ENCODE measurements at regions not wholly inside any gene's neighbourhood (a gene's known extent, or its start where the extent isn't known, plus 50 kb on each side); places are given as distances from the start of the nearest gene placed in this dataset.

DNA sequence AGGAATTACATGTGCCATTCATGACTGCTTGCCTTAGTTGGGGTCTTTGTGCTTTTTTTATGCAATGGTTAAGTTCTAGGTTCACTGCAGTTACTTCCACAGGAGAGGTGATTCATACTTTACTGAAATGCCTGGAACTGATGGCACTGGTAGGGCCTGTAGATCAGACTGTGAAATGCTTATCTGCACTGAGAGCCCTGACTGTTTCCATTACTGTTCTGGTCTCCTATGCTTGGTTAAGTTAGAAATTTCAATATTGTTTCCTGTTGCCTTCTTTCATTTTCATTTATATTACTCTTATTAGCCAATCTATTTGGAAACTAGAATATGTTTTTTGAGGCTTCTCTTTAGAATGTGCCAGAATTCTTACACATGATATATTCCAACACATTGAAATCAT is 484.1 kb upstream of the SEMA6A start:
- ChIA-PET CTCF (no interaction called here), SMC1A (ENCODE audit: uncharacterized antibody, unreplicated experiment) (no interaction called here), POLR2A (no interaction called here), RAD21 (ENCODE audit: unreplicated experiment) (no interaction called here)
- in situ Hi-C loops (cut with MboI) (no loop called here), intact Hi-C loops (cut with micrococcal nuclease; ENCODE audit: unreplicated experiment) (no loop called here)
- Histone ChIP-seq H2AFZ (ENCODE audit: control insufficient read depth, low read depth, low read length) (no peak overlapping the region), H3K9me3 (replicated peaks; ENCODE audit: control insufficient read depth, insufficient read depth, low read length) (no peaks in the 10 kb centered on the region), H4K20me1 (ENCODE audit: control insufficient read depth, insufficient read depth) (no peaks in the 10 kb centered on the region), H3K36me3 (ENCODE audit: control insufficient read depth in 2 of 2, insufficient read depth in 2 of 2, low read length in 1 of 2) (no peaks in the 10 kb centered on the region), H3K4me2 (ENCODE audit: control insufficient read depth, insufficient read depth) (no peak overlapping the region), H3K27ac (ENCODE audit: control insufficient read depth, insufficient read depth) (no peak overlapping the region), H3K9ac (ENCODE audit: control insufficient read depth, insufficient read depth, low read length) (no peak overlapping the region), H3K4me3 (no peak overlapping the region), H3K4me1 (ENCODE audit: control insufficient read depth, insufficient read depth, low read length) (no peaks in the 10 kb centered on the region), H3K79me2 (ENCODE audit: control insufficient read depth, insufficient read depth, low read length) (no peaks in the 10 kb centered on the region), H3K27me3 (replicated peaks in 1 of 2; ENCODE audit: control insufficient read depth in 2 of 2, insufficient read depth in 2 of 2, low read length in 1 of 2) (no peaks in the 10 kb centered on the region)
- DNase-seq (ENCODE audit: low read depth, low spot score) (no peak), FAIRE-seq (no peak), ATAC-seq (no peak)
- no TSS peak for BruUV-seq (replicated peaks)
- no peak for TF ChIP-seq SP1 (IDR thresholded peaks at IDR 0.05; ENCODE audit: low read depth, low read length)
- no peak for TF ChIP-seq NR2C1 (IDR thresholded peaks at IDR 0.05)
- no peak for TF ChIP-seq SUZ12 (IDR thresholded peaks at IDR 0.05; ENCODE audit: unreplicated experiment)

DNA sequence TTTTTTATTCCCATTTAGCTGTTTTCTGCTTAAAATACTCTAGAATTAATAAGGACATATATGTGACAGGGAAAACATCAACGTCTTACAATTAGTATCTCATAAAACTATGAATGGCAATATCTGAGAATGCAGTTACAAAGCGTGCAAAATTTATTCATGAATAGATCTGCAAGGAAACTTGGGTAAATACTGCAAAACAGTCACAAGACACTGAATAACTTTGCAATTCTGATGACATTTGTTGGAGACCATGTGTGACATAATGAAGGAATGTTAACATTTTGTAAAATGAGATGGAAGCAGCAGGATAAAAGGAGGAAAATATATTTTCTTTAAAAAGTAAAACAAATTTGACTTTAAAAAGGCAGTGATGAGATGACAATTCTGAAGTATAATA is 480.9 kb upstream of the SEMA6A start:
- Histone ChIP-seq H3K4me2 (ENCODE audit: control insufficient read depth, insufficient read depth) (no peak overlapping the region), H4K20me1 (ENCODE audit: control insufficient read depth, insufficient read depth) (no peaks in the 10 kb centered on the region), H3K4me3 (no peak overlapping the region), H3K36me3 (ENCODE audit: control insufficient read depth in 2 of 2, insufficient read depth in 2 of 2, low read length in 1 of 2) (no peaks in the 10 kb centered on the region), H3K4me1 (ENCODE audit: control insufficient read depth, insufficient read depth, low read length) (no peaks in the 10 kb centered on the region), H3K27me3 (replicated peaks in 1 of 2; ENCODE audit: control insufficient read depth in 2 of 2, insufficient read depth in 2 of 2, low read length in 1 of 2) (no peaks in the 10 kb centered on the region; a peak in 1 of 4 replicates), H3K9me3 (replicated peaks; ENCODE audit: control insufficient read depth, insufficient read depth, low read length) (no peaks in the 10 kb centered on the region), H3K9ac (ENCODE audit: control insufficient read depth, insufficient read depth, low read length) (no peak overlapping the region), H2AFZ (ENCODE audit: control insufficient read depth, low read depth, low read length) (no peak overlapping the region), H3K27ac (ENCODE audit: control insufficient read depth, insufficient read depth) (no peak overlapping the region), H3K79me2 (ENCODE audit: control insufficient read depth, insufficient read depth, low read length) (no peaks in the 10 kb centered on the region)
- DNase-seq (ENCODE audit: low read depth, low spot score) (no peak), FAIRE-seq (no peak), ATAC-seq (no peak)
- no TSS peak for BruUV-seq (replicated peaks)
- ChIA-PET POLR2A (no interaction called here), RAD21 (ENCODE audit: unreplicated experiment) (no interaction called here), SMC1A (ENCODE audit: uncharacterized antibody, unreplicated experiment) (no interaction called here), CTCF (no interaction called here)
- intact Hi-C loops (cut with micrococcal nuclease; ENCODE audit: unreplicated experiment) (no loop called here), in situ Hi-C loops (cut with MboI) (no loop called here)
- 33% methylated on average over 2 of the region's 2 CpGs for WGBS (ENCODE audit: insufficient coverage, insufficient replicate concordance, low lambda C conversion rate, missing lambda C conversion rate)
- TF ChIP-seq, protein P1, sequence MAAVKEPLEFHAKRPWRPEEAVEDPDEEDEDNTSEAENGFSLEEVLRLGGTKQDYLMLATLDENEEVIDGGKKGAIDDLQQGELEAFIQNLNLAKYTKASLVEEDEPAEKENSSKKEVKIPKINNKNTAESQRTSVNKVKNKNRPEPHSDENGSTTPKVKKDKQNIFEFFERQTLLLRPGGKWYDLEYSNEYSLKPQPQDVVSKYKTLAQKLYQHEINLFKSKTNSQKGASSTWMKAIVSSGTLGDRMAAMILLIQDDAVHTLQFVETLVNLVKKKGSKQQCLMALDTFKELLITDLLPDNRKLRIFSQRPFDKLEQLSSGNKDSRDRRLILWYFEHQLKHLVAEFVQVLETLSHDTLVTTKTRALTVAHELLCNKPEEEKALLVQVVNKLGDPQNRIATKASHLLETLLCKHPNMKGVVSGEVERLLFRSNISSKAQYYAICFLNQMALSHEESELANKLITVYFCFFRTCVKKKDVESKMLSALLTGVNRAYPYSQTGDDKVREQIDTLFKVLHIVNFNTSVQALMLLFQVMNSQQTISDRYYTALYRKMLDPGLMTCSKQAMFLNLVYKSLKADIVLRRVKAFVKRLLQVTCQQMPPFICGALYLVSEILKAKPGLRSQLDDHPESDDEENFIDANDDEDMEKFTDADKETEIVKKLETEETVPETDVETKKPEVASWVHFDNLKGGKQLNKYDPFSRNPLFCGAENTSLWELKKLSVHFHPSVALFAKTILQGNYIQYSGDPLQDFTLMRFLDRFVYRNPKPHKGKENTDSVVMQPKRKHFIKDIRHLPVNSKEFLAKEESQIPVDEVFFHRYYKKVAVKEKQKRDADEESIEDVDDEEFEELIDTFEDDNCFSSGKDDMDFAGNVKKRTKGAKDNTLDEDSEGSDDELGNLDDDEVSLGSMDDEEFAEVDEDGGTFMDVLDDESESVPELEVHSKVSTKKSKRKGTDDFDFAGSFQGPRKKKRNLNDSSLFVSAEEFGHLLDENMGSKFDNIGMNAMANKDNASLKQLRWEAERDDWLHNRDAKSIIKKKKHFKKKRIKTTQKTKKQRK (IDR thresholded peaks at IDR 0.05; ENCODE audit: low read depth, low read length): no peak
- TF ChIP-seq, protein P2, sequence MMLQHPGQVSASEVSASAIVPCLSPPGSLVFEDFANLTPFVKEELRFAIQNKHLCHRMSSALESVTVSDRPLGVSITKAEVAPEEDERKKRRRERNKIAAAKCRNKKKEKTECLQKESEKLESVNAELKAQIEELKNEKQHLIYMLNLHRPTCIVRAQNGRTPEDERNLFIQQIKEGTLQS (IDR thresholded peaks at IDR 0.05; ENCODE audit: borderline replicate concordance, extremely low read depth, low read depth, low read length): no peak
- TF ChIP-seq, protein P3, sequence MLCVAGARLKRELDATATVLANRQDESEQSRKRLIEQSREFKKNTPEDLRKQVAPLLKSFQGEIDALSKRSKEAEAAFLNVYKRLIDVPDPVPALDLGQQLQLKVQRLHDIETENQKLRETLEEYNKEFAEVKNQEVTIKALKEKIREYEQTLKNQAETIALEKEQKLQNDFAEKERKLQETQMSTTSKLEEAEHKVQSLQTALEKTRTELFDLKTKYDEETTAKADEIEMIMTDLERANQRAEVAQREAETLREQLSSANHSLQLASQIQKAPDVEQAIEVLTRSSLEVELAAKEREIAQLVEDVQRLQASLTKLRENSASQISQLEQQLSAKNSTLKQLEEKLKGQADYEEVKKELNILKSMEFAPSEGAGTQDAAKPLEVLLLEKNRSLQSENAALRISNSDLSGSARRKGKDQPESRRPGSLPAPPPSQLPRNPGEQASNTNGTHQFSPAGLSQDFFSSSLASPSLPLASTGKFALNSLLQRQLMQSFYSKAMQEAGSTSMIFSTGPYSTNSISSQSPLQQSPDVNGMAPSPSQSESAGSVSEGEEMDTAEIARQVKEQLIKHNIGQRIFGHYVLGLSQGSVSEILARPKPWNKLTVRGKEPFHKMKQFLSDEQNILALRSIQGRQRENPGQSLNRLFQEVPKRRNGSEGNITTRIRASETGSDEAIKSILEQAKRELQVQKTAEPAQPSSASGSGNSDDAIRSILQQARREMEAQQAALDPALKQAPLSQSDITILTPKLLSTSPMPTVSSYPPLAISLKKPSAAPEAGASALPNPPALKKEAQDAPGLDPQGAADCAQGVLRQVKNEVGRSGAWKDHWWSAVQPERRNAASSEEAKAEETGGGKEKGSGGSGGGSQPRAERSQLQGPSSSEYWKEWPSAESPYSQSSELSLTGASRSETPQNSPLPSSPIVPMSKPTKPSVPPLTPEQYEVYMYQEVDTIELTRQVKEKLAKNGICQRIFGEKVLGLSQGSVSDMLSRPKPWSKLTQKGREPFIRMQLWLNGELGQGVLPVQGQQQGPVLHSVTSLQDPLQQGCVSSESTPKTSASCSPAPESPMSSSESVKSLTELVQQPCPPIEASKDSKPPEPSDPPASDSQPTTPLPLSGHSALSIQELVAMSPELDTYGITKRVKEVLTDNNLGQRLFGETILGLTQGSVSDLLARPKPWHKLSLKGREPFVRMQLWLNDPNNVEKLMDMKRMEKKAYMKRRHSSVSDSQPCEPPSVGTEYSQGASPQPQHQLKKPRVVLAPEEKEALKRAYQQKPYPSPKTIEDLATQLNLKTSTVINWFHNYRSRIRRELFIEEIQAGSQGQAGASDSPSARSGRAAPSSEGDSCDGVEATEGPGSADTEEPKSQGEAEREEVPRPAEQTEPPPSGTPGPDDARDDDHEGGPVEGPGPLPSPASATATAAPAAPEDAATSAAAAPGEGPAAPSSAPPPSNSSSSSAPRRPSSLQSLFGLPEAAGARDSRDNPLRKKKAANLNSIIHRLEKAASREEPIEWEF (IDR thresholded peaks at IDR 0.05; ENCODE audit: insufficient replicate concordance, low read depth, low read length): no peak
- TF ChIP-seq SIX5 (IDR thresholded peaks at IDR 0.05; ENCODE audit: low read depth, low read length, severe bottlenecking) (no peak), YY1 (IDR thresholded peaks at IDR 0.05; ENCODE audit: low read depth, low read length) (no peak), SMAD1 (IDR thresholded peaks at IDR 0.05; ENCODE audit: low read depth, partially characterized antibody) (no peak), FOXK2 (IDR thresholded peaks at IDR 0.05) (no peak), TCF12 (IDR thresholded peaks at IDR 0.05; ENCODE audit: low read depth, low read length) (no peak)

Data from GM12878 (cell line).